Memory B cell (primary cell): ENCODE measurements at regions not wholly inside any gene's neighbourhood (a gene's known extent, or its start where the extent isn't known, plus 50 kb on each side); places are given as distances from the start of the nearest gene placed in this dataset.

Source experiments
- ATAC-seq: fragments of 150-1000 bp; cut with Tn5 transposase; 2 replicates; pipeline ENCODE4 v1.10.0; 2021; ENCODE audit warnings: low read depth, mild to moderate bottlenecking, moderate library complexity
- DNase-seq, 2 donors: peaks; one replicate each; pipeline ENCODE4 v3.0.0; 2022; ENCODE audit warnings: low spot score in 2 of 2
- H3K27ac Mint-ChIP-seq: one replicate; pipeline ENCODE4 v1.8.0; 2022; ENCODE audit warnings: mild to moderate bottlenecking, moderate library complexity, mixed read lengths
- H3K27me3 Mint-ChIP-seq: one replicate; pipeline ENCODE4 v1.8.0; 2022; ENCODE audit warnings: mixed read lengths
- H3K36me3 Mint-ChIP-seq: one replicate; pipeline ENCODE4 v1.8.0; 2022; ENCODE audit warnings: mild to moderate bottlenecking, mixed read lengths
- H3K4me1 Mint-ChIP-seq: one replicate; pipeline ENCODE4 v1.8.0; 2022; ENCODE audit warnings: mixed read lengths
- H3K4me3 Mint-ChIP-seq: one replicate; pipeline ENCODE4 v1.8.0; 2022; ENCODE audit warnings: mild to moderate bottlenecking, moderate library complexity, mixed read lengths
- H3K9me3 Mint-ChIP-seq: one replicate; pipeline ENCODE4 v1.8.0; 2022; ENCODE audit warnings: mixed read lengths

DNA sequence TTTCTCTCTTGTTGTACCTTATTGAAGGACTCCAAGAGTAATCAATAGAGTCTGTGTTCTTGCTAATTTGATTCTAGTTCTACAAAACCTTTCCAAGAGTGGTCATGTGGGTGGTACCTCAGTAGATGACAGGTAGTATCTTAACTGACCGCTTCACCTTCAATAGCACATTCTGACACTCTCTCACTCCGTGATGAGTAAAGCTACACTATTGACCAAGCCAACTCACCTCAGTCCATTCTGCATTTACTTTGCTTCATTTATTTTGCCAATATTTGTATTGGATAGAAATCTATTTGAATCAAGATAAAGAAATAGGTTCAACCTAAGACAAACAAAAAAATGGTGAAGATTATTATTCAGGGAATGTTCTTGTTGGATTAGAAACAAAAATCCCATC lies 1869.6 kb upstream of the CELF4 start:
- H3K36me3 Mint-ChIP-seq: no peaks in the 10 kb centered on the region
- H3K27ac Mint-ChIP-seq: no peak overlapping the region
- H3K4me3 Mint-ChIP-seq: no peak overlapping the region
- DNase-seq: no peak
- H3K27me3 Mint-ChIP-seq: no peaks in the 10 kb centered on the region
- ATAC-seq: no peak
- H3K9me3 Mint-ChIP-seq: peaks cover 7% of the 10 kb centered on the region
- no peaks in the 10 kb centered on the region for H3K4me1 Mint-ChIP-seq

DNA sequence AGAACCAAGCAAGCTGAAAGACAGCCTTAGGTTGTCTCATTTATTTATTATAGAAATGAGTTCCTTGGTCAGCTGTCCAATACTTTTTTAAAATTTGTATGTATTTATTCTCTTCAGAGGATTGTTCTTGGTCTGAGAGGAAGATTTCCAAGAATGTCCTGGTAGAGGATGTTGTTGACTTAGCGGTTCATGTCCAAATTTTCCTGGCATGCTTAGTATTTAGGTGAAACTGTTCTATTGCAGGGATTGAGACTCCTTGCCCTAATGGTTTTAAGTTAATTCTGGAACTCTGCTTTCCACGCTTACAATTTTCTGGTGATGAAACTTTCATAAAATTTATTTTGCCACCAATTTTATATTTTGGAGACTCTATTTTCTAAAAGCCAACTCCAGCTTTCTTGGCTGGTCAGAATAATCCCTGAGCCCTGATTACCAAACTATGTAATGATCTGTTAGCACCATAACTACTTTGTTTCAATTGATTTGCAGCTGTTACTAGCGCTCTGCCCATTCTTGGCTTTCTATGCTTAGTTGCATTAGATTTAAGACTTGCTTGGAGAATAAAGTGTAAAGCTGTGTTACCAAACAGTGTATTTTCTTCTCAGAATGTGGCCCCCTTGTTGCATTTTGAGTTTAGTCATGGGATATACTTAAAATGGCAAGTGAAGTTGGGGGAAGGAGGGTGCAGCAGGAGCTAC lies 1868.8 kb upstream of the CELF4 start:
- ATAC-seq: no peak
- Mint-ChIP-seq H3K27me3 (no peaks in the 10 kb centered on the region), H3K27ac (no peak overlapping the region), H3K4me1 (no peaks in the 10 kb centered on the region), H3K9me3 (peaks cover 7% of the 10 kb centered on the region), H3K36me3 (no peaks in the 10 kb centered on the region), H3K4me3 (no peak overlapping the region)
- DNase-seq: no peak

DNA sequence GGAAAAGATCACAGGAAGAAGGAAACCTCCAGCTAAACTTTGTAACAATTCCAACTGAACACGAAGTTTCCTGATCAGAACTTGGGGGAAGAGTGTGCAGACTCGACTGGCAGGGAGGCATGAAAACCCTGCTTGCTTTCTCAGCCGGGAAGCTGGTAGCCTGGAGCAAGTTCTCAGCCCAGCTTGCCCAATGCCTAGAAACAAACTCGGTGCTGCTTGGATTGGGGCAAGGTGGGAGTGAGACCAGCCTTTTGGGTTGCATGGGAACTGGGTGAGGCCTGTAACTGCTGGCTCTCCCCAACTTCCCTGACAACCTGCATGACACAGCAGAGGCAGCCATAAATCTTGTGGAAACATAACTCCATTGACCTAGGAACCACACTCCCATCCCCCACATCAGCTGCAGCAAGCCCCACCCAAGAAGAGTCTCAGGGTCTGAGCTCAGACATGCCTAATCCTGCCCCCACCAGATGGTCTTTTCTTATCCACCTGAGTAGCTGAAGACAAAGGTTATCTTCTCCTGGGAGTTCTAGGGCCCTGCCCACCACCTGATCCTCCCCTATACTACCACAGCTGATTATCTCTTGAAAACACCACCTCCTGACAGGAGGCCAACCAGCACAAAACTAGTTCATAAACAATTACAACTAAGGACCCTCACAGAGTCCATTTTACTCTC lies 1859.7 kb upstream of the CELF4 start:
- DNase-seq (no peak), ATAC-seq (no peak)
- no peaks in the 10 kb centered on the region for H3K36me3 Mint-ChIP-seq
- H3K4me3 Mint-ChIP-seq: no peak overlapping the region
- H3K27me3 Mint-ChIP-seq: no peaks in the 10 kb centered on the region
- H3K9me3 Mint-ChIP-seq: peaks cover 12% of the 10 kb centered on the region
- no peak overlapping the region for H3K27ac Mint-ChIP-seq
- no peaks in the 10 kb centered on the region for H3K4me1 Mint-ChIP-seq

DNA sequence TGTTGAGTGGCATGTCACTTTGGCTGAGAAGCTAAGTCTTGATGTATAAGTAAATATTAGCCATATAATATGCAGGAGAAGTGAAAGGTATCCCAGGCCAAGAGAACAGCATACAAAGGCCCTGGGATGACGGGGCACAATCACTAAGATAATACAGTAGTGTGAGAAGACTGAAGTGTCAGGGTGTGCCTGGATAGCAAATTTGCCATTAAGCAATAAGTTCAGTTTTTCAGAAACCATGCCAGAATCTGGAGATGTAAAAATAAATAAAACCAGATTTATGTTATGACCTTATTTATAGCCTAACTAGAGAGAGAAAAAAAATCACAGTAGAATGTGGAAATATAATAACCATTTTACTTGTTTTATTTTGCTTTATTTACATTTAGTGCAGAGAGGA lies 1858.7 kb upstream of the CELF4 start:
- Mint-ChIP-seq H3K27me3 (no peaks in the 10 kb centered on the region), H3K9me3 (peaks cover 12% of the 10 kb centered on the region), H3K27ac (no peak overlapping the region), H3K36me3 (no peaks in the 10 kb centered on the region), H3K4me1 (no peaks in the 10 kb centered on the region), H3K4me3 (no peak overlapping the region)
- ATAC-seq (no peak), DNase-seq (no peak)

DNA sequence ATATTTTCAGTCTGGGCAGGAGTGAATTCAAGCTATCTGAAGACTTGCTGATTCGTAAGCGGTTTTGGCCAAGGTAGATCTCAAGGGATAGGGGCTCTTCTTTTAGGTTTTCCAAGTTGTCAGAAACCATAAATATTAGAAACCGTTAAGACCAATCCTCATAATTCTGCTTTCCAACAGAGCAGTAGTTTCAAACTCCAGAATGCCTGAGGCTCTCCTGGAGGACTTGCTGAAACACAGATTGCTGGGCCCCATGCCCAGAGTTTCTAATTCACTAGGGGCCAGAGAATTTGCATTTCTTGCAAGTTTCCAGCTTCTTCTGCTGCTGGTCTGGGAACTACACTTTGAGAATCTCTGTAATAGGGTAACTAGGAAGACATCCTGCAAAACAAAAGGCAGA lies 1855.7 kb upstream of the CELF4 start:
- DNase-seq: no peak
- H3K27ac Mint-ChIP-seq: no peak overlapping the region
- no peaks in the 10 kb centered on the region for H3K36me3 Mint-ChIP-seq
- H3K27me3 Mint-ChIP-seq: no peaks in the 10 kb centered on the region
- ATAC-seq: no peak
- H3K4me1 Mint-ChIP-seq: no peaks in the 10 kb centered on the region
- H3K4me3 Mint-ChIP-seq: no peak overlapping the region
- H3K9me3 Mint-ChIP-seq: peaks cover 8% of the 10 kb centered on the region

DNA sequence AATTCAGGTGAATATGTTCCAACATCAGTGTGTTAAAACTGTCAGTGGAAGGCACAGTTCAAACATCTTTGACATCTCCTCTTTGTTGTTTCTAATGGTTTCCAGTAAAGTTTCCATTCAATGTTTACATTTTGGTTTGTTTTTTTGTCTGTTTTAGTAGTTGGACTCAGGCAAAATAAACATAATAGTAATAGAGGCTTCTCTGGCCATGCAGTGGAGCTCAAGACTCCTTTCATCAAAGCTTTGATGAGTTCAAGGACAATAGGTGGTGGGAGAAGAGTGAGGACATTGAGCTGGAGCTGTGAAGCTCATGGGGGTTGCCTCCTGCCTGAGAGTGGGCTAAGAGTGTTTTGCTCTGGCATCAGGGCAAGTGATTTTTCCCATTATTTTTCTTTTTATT lies 1853.7 kb upstream of the CELF4 start:
- H3K4me3 Mint-ChIP-seq: no peak overlapping the region
- no peak for DNase-seq
- no peak for ATAC-seq
- no peaks in the 10 kb centered on the region for H3K4me1 Mint-ChIP-seq
- no peaks in the 10 kb centered on the region for H3K27me3 Mint-ChIP-seq
- no peaks in the 10 kb centered on the region for H3K36me3 Mint-ChIP-seq
- peaks cover 6% of the 10 kb centered on the region for H3K9me3 Mint-ChIP-seq
- H3K27ac Mint-ChIP-seq: no peak overlapping the region

DNA sequence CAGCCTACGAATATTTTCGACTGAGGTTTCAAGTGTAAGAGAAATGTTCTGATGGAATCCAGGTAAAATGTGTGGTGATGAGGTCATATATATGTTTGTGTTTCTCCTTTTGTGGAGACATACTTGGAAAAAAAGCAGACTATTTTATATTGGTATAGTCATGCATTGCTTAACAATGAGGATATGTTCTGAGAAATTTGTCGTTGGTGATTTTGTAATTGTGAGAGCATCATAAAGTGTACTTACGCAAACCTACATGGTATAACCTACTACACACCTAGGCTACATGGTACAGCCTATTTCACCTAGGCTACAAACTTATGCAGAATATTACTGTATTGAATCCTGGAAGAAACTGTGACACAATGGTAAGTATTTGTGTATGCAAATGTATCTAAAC lies 1849.9 kb upstream of the CELF4 start:
- Mint-ChIP-seq H3K4me3 (no peak overlapping the region), H3K4me1 (no peaks in the 10 kb centered on the region), H3K27ac (no peak overlapping the region), H3K27me3 (no peaks in the 10 kb centered on the region), H3K36me3 (no peaks in the 10 kb centered on the region), H3K9me3 (peaks cover 2% of the 10 kb centered on the region)
- DNase-seq (no peak), ATAC-seq (no peak)

DNA sequence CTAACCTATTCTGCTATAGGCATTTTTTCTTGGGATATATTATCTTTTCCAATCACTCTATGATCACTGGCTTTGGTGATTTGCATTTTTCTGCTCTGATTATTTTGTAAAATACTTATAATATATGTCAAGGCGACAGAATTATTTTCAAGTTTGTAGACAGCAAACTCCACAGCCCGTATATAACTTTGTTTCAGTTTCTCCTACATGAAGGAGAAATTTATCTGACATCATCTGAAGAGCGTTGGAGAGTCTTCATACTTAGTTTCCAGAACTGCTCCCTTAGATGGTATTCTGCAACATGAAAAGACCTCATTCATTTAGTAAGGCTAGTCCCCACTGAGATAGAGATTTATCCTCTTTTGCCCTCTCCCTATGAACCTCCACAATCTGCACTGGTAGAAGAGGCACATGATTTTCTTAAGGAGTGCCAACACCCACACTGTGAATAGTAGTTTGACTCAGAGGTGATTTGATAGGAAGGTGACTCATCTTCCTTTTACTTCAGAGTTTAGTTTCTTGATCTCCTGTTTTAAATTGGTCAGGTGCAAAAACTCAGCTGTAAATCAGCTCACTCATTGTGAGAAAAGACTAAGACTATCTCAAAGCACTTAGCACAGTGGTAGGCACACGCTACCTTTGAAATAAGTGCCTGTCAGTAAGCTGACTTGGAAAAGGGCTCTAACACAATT lies 1848.6 kb upstream of the CELF4 start:
- Mint-ChIP-seq H3K27me3 (no peaks in the 10 kb centered on the region), H3K4me1 (no peaks in the 10 kb centered on the region), H3K4me3 (no peak overlapping the region), H3K27ac (no peak overlapping the region), H3K36me3 (no peaks in the 10 kb centered on the region), H3K9me3 (peaks cover 2% of the 10 kb centered on the region)
- DNase-seq (no peak), ATAC-seq (no peak)

DNA sequence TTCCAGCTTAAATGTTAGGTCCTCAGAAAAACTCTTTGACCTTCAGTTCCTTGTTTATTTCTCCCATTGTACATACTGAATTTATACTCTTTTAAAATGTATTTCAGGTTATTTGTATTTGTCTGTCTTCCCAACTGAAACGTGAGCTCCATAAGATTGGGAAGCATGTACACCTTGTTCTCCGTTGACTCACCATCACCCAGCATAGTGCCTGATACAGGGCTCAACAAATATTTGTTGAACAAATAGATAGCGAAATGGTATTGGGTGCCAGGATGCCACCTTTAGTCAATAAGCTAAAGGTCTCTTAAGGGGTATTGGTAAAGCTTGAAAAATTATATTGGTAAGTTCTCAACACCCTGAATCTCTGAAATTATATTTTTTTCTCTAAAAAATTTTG lies 1841.3 kb upstream of the CELF4 start:
- H3K9me3 Mint-ChIP-seq: peaks cover 7% of the 10 kb centered on the region
- no peak for ATAC-seq
- H3K36me3 Mint-ChIP-seq: no peaks in the 10 kb centered on the region
- H3K27ac Mint-ChIP-seq: no peak overlapping the region
- no peaks in the 10 kb centered on the region for H3K4me1 Mint-ChIP-seq
- DNase-seq: no peak
- no peak overlapping the region for H3K4me3 Mint-ChIP-seq
- no peaks in the 10 kb centered on the region for H3K27me3 Mint-ChIP-seq

DNA sequence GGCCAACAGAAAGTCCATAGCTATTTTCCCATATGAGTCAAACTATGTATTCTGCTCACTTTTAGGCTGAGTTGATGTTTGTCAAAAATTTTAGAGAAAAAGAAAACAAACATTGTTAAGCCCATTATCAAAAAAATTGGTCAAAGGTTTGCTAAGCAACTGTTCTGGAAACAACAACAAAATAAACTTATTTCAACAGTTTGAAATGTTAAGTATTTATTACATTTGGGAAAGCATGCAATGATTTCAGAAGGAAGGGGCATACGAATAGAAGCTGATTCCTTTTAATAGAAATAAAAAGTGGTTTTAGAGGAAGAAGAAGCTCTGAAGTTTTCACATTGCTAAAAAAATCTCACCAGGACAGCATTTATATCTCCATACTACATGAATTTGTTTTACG lies 1837.5 kb upstream of the CELF4 start:
- DNase-seq: no peak
- H3K27ac Mint-ChIP-seq: no peak overlapping the region
- no peaks in the 10 kb centered on the region for H3K27me3 Mint-ChIP-seq
- H3K9me3 Mint-ChIP-seq: peaks cover 7% of the 10 kb centered on the region
- no peak overlapping the region for H3K4me3 Mint-ChIP-seq
- H3K4me1 Mint-ChIP-seq: no peaks in the 10 kb centered on the region
- H3K36me3 Mint-ChIP-seq: no peaks in the 10 kb centered on the region
- no peak for ATAC-seq

DNA sequence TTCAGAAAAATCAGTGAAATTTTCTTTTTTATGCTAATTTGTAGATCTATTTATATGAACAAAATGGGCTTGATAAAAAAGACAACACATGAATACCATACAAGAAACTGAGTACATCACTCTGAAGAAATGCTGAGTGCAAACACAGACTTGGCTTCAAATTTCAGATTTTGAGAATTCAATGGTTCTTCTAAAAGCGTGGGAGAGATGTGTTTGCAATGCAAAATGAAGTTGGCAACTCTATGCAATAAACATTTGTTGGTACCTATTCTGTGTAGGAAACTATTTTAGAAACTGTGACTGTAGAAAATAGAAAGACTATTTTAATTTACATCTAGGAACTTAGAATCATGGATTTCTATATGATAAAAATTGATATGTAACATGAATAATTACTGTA lies 1834.1 kb upstream of the CELF4 start:
- DNase-seq (no peak), ATAC-seq (no peak)
- H3K27ac Mint-ChIP-seq: no peak overlapping the region
- no peaks in the 10 kb centered on the region for H3K4me1 Mint-ChIP-seq
- H3K9me3 Mint-ChIP-seq: peaks cover 7% of the 10 kb centered on the region
- no peaks in the 10 kb centered on the region for H3K27me3 Mint-ChIP-seq
- H3K4me3 Mint-ChIP-seq: no peak overlapping the region
- no peaks in the 10 kb centered on the region for H3K36me3 Mint-ChIP-seq

DNA sequence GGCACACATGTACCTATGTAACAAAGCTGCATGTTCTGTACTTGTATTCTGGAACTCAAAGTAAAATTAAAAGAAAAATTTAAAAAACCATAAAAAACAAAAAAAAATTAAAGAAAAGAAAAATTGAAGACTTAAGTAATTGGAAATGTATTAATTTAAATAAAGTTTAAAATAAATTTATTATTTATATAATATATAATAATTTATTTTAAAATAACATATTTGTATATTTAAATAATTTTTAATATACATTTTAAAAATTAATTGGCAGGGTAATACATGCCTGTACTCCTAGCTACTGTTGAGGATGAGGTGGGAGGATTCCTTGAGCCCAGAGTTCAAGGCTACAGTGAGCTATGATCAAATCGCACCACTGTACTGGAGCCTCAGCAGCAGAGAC lies 1830.6 kb upstream of the CELF4 start:
- ATAC-seq: no peak
- Mint-ChIP-seq H3K4me1 (no peaks in the 10 kb centered on the region), H3K27ac (no peak overlapping the region), H3K9me3 (peaks cover 14% of the 10 kb centered on the region), H3K4me3 (no peak overlapping the region), H3K36me3 (no peaks in the 10 kb centered on the region), H3K27me3 (no peaks in the 10 kb centered on the region)
- no peak for DNase-seq

DNA sequence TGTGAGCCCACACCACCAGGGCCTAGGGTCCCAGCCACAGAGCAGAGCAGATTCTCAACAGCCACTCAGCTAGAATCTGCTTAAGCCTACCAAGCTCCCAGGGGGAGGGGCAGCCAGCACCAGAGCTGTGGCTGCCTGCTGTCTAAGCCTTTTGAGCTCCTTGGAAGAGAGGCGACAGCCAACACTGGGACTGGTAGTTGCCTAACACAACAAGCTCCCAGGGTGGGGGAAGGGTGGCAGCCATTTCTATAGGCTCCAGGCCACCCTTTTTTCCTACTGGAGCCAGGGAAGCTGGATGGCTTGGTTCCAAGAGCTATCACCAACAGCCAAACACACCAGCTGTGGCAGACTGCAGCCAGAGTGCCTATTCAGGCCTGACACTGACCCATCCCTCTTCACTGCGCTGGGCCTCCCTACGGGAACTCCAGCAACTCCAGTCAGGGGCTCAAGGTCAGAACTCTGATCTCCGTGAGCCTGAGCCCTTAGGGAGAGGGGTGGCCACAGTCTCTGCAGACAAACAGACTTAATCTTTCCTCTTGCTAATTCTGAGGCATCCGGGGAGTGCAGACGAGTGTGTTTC lies 1824.3 kb upstream of the CELF4 start:
- ATAC-seq: no peak
- Mint-ChIP-seq H3K4me3 (no peak overlapping the region), H3K27ac (no peak overlapping the region), H3K27me3 (no peaks in the 10 kb centered on the region), H3K9me3 (peaks cover 14% of the 10 kb centered on the region), H3K4me1 (no peaks in the 10 kb centered on the region), H3K36me3 (no peaks in the 10 kb centered on the region)
- no peak for DNase-seq

DNA sequence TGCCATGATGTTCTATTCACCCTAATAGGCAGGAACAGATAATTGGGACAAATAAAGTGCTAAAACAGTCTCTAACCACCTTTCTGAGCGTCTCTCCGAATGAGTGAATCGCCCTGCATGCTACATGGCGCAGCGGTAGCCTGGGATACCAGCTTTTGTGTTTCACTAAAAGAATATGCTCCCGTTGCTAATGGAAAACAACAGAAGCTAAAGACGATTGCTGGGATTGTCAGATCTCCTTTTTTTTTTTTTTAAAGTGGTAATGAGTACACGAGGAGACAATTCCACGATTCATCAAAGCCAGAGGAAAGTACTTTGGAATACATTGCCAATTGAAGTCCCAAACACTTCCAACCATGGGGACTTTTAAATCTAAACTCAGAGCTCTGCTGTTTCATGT lies 1815.3 kb upstream of the CELF4 start:
- H3K4me3 Mint-ChIP-seq: no peak overlapping the region
- no peaks in the 10 kb centered on the region for H3K27me3 Mint-ChIP-seq
- H3K36me3 Mint-ChIP-seq: no peaks in the 10 kb centered on the region
- DNase-seq: no peak
- no peaks in the 10 kb centered on the region for H3K9me3 Mint-ChIP-seq
- ATAC-seq: no peak
- H3K27ac Mint-ChIP-seq: no peak overlapping the region
- no peaks in the 10 kb centered on the region for H3K4me1 Mint-ChIP-seq
